K562 (cell line): ENCODE measurements at regions not wholly inside any gene's neighbourhood (a gene's known extent, or its start where the extent isn't known, plus 50 kb on each side); places are given as distances from the start of the nearest gene placed in this dataset.

Source experiments
- ATAC-seq: fragments of 200-7000 bp; cut with Tn5 transposase; 3 replicates; pipeline ENCODE4 v1.9.1; 2020; ENCODE audit warnings: moderate library complexity
- BruUV-seq: library from RNA; stranded (reverse); fragments of 400-500 nt; replicated peaks from 2 replicates; lab custom pipeline; 2021; lab: Mats Ljungman, UMichigan
- CTCF ChIA-PET: fragments of 300-600 bp; formaldehyde crosslinking; extraction: SDS; loops from one replicate; lab custom pipeline; 2021; ENCODE audit warnings: low intra/inter-chr PET ratio; lab: Yijun Ruan, JAX
- POLR2A ChIA-PET: fragments of 300-600, 350-650 bp; sonication (Branson Sonifier 250); formaldehyde crosslinking; extraction: SDS; loops from one replicate; lab custom pipeline; 2021; ENCODE audit warnings: antibody characterized with exemption, inconsistent platforms; lab: Yijun Ruan, JAX
- DNase-seq, 4 experiments: peaks; one replicate each; pipeline versions ENCODE4 v3.0.0 to v3.0.0-alpha.2; 2011 to 2018; ENCODE audit warnings: low spot score in 3 of 4, mixed read lengths in 3 of 4; ENCODE audit errors: extremely low read depth in 1 of 4
- FAIRE-seq: peaks from 2 replicates; lab custom pipeline; 2011; peaks lifted over from hg19 to GRCh38; lab: Jason Lieb, UNC
- H2AFZ ChIP-seq: 2 replicates; pipeline ENCODE4 v1.6.0; 2011; ENCODE audit warnings: low read depth, low read length, control low read depth, inconsistent platforms
- H3K27ac ChIP-seq: fragments of 200-600 bp; 3 replicates; pipeline ENCODE4 v1.8.0; 2011; ENCODE audit warnings: low read depth, mild to moderate bottlenecking, control low read depth, inconsistent platforms, low read length, moderate library complexity, mixed read lengths; ENCODE audit errors: extremely low read depth
- H3K27me3 ChIP-seq, 2 experiments: fragments of 300-600 bp in 1 of 2; 2 replicates in 1 of 2; 3 replicates in 1 of 2; pipeline versions ENCODE4 v1.6.0 to v1.8.0; 2011; ENCODE audit warnings: inconsistent platforms in 2 of 2, low read length in 2 of 2, mild to moderate bottlenecking in 1 of 2, mixed read lengths in 1 of 2, moderate library complexity in 1 of 2; ENCODE audit not compliant: control insufficient read depth in 2 of 2, insufficient read depth in 2 of 2
- H3K36me3 ChIP-seq: fragments of 300-600 bp; 3 replicates; pipeline ENCODE4 v1.8.0; 2011; ENCODE audit warnings: mild to moderate bottlenecking, low read length, inconsistent platforms; ENCODE audit not compliant: control insufficient read depth, insufficient read depth
- H3K4me1 ChIP-seq, 2 experiments: fragments of 200-600 bp in 1 of 2; replicated peaks in 1 of 2; 2 replicates in 1 of 2; 3 replicates in 1 of 2; pipeline versions ENCODE4 v1.5.1 to v1.8.0; 2011; ENCODE audit warnings: inconsistent platforms in 2 of 2, low read length in 2 of 2, mild to moderate bottlenecking in 1 of 2, mixed read lengths in 1 of 2, moderate library complexity in 1 of 2; ENCODE audit not compliant: control insufficient read depth in 2 of 2, insufficient read depth in 2 of 2
- H3K4me2 ChIP-seq: 2 replicates; pipeline ENCODE4 v1.6.1; 2011; ENCODE audit warnings: low read length, control low read depth, inconsistent platforms, mixed read lengths; ENCODE audit not compliant: insufficient read depth
- H3K4me3 ChIP-seq: fragments of 200-600 bp; sonication (generic), shearing (Covaris generic); 2 replicates; pipeline ENCODE4 v1.5.1; 2016; ENCODE audit warnings: control low read depth, inconsistent platforms
- H3K79me2 ChIP-seq: fragments of 200-600 bp; 3 replicates; pipeline ENCODE4 v1.8.0; 2011; ENCODE audit warnings: low read length, inconsistent platforms; ENCODE audit not compliant: control insufficient read depth, insufficient read depth
- H3K9ac ChIP-seq, 2 experiments: 2 replicates each; pipeline versions ENCODE4 v1.6.0 to v1.6.1; 2011; ENCODE audit warnings: low read depth in 2 of 2, low read length in 2 of 2, control low read depth in 1 of 2, inconsistent platforms in 1 of 2, mild to moderate bottlenecking in 1 of 2, mixed read lengths in 1 of 2; ENCODE audit not compliant: insufficient read depth in 1 of 2
- H3K9me1 ChIP-seq: one replicate; pipeline ENCODE4 v1.6.0; 2011; ENCODE audit warnings: inconsistent platforms, mild to moderate bottlenecking, low read length, moderate library complexity; ENCODE audit not compliant: control insufficient read depth, insufficient read depth
- H3K9me3 ChIP-seq: replicated peaks from 2 replicates; pipeline ENCODE4 v1.5.1; 2011; ENCODE audit warnings: low read depth, low read length, inconsistent platforms; ENCODE audit not compliant: control insufficient read depth, insufficient read depth
- H4K20me1 ChIP-seq: replicated peaks from 2 replicates; pipeline ENCODE4 v1.6.1; 2011; ENCODE audit warnings: low read length, inconsistent platforms, mixed read lengths; ENCODE audit not compliant: control insufficient read depth, insufficient read depth
- SNIP1 ChIP-seq: fragments of 450-650 bp; IDR thresholded peaks from 2 replicates; pipeline ENCODE4 v1.7.1; 2017; ENCODE audit warnings: low read depth, mild to moderate bottlenecking
- ZNF143 ChIP-seq: sonication (generic); formaldehyde crosslinking; IDR thresholded peaks from 2 replicates; pipeline ENCODE4 v1.9.0; 2022; ENCODE audit warnings: mild to moderate bottlenecking, missing genetic modification reagents
- WGBS: fragments of 100-300 bp; shearing (Covaris generic); methylation state at CpG from one replicate; pipeline ENCODE4 v1.1.6; 2016; ENCODE audit warnings: low coverage, mixed read lengths; ENCODE audit not compliant: insufficient coverage; ENCODE audit errors: missing lambda C conversion rate; 5-methylcytosine and 5-hydroxymethylcytosine counted together
- in situ Hi-C: fragments of 300-500 bp; cut with MboI; formaldehyde crosslinking; loops from 4 replicates; pipeline ENCODE4 v1.15.0; 2018; ENCODE audit warnings: inconsistent platforms, mixed read lengths
- intact Hi-C: fragments of 100-400 bp; cut with micrococcal nuclease; formaldehyde crosslinking; loops from 2 replicates; pipeline ENCODE4 v1.14.2; 2022
- TF ChIP-seq, protein P1 (sequence below), 2 experiments: fragments of 450-650 bp in 1 of 2; sonication (generic) in 1 of 2; formaldehyde crosslinking in 1 of 2; IDR thresholded peaks in 1 of 2; conservative IDR thresholded peaks in 1 of 2; 2 replicates each; pipeline versions ENCODE4 v1.6.1 to v1.8.1; 2016 to 2023; ENCODE audit warnings: mild to moderate bottlenecking in 2 of 2, moderate library complexity in 2 of 2, inconsistent platforms in 1 of 2, missing genetic modification reagents in 1 of 2

DNA sequence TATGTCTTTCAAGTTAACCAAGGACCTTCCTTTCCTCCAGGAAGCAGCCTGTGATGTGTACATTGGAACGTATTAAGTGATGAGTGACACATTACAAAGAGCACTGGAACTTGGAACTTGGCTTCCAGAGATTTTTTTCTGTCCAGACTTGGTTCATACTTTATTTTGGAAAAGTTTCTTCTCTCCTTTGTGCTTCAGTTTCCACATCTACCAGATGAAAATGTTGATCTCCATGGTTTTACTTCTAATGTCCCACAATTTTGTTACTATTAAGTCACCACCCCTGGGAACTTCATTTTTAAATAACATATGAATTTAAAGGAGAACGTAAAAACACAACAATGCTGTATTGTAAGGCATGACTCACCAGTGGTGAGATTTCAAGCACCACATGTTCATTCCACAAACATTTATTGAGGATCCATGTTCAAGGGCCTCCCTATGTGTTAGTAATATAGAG is 290.7 kb upstream of the LMCD1 start (continued):
- TF ChIP-seq, protein P1, sequence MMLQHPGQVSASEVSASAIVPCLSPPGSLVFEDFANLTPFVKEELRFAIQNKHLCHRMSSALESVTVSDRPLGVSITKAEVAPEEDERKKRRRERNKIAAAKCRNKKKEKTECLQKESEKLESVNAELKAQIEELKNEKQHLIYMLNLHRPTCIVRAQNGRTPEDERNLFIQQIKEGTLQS (IDR thresholded peaks at IDR 0.05) = no peak
- TF ChIP-seq, protein P1 (CRISPR knock-in tag; conservative IDR thresholded peaks at IDR 0.05) = no peak
- no peak for TF ChIP-seq SNIP1

DNA sequence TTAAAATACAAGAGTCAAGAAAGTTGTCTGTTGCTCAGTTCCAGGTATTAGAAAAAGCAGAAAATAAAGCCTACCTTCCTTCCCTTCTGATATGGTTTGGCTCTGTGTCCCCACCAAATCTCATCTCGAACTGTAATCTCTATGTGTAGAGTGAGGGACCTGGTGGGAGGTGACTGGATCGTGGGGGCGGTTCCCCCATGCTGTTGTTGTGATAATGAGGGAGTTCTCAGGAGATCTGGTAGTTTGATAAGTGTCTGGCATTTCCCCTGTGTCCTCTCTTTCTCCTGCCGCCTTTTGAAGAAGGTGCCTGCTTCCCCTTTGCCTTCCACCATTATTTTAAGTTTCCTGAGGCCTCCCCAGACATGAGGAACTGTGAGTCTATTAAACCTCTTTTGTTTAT is 288.8 kb upstream of the LMCD1 start:
- Histone ChIP-seq H3K9ac (no peak overlapping the region), H3K79me2 (no peaks in the 10 kb centered on the region), H3K4me1 (no peaks in the 10 kb centered on the region), H3K4me2 (no peak overlapping the region), H3K9me1 (no peaks in the 10 kb centered on the region), H2AFZ (no peak overlapping the region), H3K36me3 (no peaks in the 10 kb centered on the region), H3K9me3 (no peaks in the 10 kb centered on the region; the same call in 1 of the 2 replicates), H3K27ac (no peak overlapping the region), H3K27me3 (no peaks in the 10 kb centered on the region), H4K20me1 (no peaks in the 10 kb centered on the region), H3K4me3 (no peak overlapping the region)
- WGBS = 0% methylated on average over 4 of the region's 4 CpGs
- ATAC-seq (no peak), FAIRE-seq (no peak), DNase-seq (no peak)
- intact Hi-C loops (no loop called here), in situ Hi-C loops (no loop called here)
- TF ChIP-seq ZNF143 (CRISPR knock-in tag) = no peak
- BruUV-seq = no TSS peak
- POLR2A ChIA-PET = no interaction called here
- CTCF ChIA-PET = no interaction called here
